GM21367 (cell line): ENCODE measurements at regions not wholly inside any gene's neighbourhood (a gene's known extent, or its start where the extent isn't known, plus 50 kb on each side); places are given as distances from the start of the nearest gene placed in this dataset.

Experiments used
- ATAC-seq: cut with Tn5 transposase; IDR thresholded peaks from one replicate; pipeline ENCODE4 v1.9.1; 2021; ENCODE audit not compliant: unreplicated experiment

GRCh38 chr4:178344096-178344495, 901.9 kb upstream of the AGA start:
- no peak for ATAC-seq

DNA sequence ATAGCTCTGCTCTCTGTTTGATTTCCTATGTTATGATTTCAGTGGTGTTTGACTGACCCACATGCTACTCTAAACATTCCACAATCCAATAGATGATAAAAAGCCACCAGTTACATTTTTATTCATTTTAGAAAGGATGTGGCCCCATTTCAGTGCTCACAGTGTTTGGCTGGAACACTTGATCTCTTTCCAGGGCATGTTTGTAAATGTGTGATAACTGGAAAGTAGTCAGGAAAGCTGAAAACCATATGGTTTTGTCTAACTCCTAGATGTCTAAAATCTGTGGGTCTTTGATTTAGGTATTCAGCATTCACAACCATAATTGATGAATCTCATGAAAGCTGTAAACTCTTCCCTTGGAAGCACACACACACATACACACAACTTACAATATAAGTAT, 904.9 kb upstream of the AGA start:
- ATAC-seq, result no peak

DNA sequence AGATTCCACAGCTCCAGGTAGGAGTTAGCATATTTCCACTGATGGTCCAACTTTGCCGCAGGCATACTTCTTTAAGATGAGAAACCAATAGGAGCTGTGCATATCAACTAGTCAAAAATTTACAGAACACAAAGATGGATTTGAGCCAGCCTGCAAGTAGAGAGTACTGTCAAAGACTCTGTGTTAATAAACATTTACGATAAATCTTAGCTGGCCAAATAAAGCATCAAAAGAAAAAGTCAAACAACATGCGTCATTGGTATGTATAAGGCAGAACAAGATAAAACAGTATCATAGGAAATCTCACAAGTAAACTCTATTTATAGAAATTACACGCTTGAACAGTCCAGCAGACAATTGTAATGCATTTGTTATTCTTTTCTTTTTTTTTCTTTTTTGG, 907.4 kb upstream of the AGA start:
- no peak for ATAC-seq

- no peak for ATAC-seq
These were observed 908.9 kb upstream of the AGA start for GRCh38 chr4:178351185-178351584.

DNA sequence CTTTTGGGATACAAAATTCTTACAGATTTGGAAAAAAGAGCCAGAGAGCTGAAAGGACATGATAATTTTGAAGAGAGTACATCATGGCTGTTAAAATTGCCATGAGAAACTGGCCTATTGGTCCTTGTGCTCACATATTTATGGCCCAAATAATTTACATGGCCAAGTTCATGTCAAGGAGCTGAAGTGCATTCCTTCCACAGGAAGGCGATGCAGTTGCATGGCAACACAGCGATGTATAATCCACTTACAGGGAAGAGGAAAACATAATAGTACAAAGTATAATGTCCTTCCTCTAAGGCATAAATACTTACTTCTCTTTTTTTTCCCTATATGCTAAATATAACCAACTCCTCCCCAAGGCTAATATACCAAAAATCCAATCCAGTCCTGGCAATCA, 914.5 kb upstream of the AGA start:
- ATAC-seq, result no peak

DNA sequence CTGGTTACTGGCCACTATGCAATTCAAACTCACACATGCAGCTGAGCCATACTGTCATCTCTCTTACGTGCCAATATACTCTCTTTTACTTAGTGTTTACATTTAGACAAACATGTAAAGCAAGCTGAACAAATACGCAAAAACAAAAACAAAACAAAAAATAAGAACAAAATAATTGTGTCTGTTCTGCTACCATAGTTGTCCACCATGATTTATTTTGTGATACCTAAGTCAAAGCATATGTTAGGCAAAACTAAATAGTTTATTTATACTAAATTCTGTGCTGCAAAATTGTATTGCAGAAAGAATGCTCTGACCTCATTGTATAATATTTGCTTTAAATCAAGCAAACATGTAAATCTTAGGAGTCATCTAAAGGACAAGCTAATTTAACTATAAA, 943.2 kb upstream of the AGA start:
- ATAC-seq, result no peak

DNA sequence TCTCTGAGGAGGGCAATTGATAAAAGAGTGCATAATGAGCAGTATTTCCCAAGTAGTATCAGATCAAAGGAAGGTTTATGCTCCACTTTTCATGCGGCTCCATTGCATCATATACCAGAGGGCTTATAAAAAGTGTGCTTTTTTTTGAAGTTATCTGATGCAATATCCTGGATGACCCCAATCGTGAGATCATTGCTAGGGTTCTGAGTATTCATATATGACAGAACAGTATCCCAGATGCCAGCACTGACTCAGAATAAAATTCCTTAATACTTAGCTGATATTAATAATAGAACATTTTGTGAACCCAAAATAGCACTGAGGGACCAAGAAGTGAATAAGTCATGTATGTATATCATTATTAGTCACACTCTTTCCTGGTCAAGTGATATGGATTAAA, 945.5 kb upstream of the AGA start:
- ATAC-seq, result no peak

- ATAC-seq, result no peak
These were observed 953.6 kb upstream of the AGA start for GRCh38 chr4:178395798-178396197.

GRCh38 chr4:178412455-178412854, 970.2 kb upstream of the AGA start:
- no peak for ATAC-seq

GRCh38 chr4:178414042-178414441, 971.8 kb upstream of the AGA start:
- no peak for ATAC-seq

DNA sequence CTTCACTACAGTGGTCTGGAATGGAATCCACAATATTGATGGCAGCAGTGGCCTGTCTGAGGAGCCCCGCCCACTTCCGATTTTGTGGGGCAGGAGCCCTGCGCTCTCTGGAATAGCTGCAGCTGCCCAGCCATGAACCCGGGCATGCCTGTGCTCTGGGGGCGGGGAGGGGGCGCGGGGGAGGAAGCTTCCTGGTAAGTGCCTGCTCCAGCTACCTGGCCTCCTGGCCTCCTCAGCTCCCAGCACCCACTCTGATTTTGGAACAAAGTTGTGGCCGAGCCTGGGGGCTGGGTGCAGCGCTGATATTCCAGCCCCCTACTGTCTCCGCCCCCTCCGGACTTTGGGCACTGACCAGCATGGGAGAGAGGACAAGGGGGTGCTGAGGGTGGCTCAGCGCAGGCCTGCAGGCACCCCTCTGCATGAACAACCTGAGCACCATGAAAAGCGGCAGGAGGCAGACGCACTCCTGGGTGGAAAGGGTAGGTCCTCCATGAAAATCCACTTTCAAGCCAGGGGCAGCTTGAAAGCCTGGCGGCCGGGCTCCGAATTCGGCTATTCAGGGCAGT, 972.7 kb upstream of the AGA start:
- no peak for ATAC-seq

GRCh38 chr4:178415925-178416324, 973.7 kb upstream of the AGA start:
- no peak for ATAC-seq

GRCh38 chr4:178423366-178423765, 981.1 kb upstream of the AGA start:
- ATAC-seq, result no peak

DNA sequence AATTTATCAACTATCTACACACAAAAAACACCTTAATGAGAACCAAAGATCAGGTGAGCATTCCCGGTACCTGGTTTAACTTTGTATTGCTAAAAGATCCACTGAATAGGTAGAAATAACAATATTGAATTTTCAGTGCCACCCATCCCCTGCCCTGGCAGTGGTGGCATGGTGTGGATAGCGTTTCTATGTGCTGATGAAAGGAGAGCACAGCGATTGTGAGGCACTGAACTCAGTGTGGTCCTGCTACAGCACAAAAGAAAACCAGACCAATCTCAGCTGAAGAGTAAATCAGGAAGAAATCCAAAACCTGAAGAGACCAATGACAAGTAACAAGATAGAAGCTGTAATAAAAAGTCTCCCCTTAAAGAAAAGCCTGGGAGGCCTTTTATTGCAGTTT, 984.6 kb upstream of the AGA start:
- no peak for ATAC-seq

DNA sequence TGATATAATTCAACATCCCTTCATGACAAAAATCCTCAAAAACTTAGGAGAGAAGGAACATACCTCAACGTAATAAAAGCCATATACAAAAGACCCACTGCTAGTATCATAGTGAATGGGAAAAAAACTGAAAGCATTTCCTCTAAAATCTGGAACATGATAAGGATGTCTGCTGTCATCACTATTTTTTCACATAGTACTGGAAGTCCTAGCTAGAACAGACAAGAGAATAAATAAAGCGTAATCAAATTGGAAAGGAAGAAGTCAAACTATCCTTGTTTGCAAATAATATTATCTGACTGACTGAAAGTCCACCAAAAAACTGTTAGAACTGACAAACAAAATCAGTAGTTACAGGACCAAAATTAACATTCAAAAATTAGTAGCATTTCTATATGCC, 985.4 kb upstream of the AGA start:
- ATAC-seq, result no peak

GRCh38 chr4:178448372-178449035, 1006.3 kb upstream of the AGA start:
- ATAC-seq, result no peak

- no peak for ATAC-seq
These were observed 1008.4 kb upstream of the AGA start for GRCh38 chr4:178450614-178451013.

- ATAC-seq, result no peak
These were observed 1010.8 kb upstream of the AGA start for GRCh38 chr4:178453057-178453456.

GRCh38 chr4:178457286-178457685, 1015.0 kb upstream of the AGA start:
- no peak for ATAC-seq

DNA sequence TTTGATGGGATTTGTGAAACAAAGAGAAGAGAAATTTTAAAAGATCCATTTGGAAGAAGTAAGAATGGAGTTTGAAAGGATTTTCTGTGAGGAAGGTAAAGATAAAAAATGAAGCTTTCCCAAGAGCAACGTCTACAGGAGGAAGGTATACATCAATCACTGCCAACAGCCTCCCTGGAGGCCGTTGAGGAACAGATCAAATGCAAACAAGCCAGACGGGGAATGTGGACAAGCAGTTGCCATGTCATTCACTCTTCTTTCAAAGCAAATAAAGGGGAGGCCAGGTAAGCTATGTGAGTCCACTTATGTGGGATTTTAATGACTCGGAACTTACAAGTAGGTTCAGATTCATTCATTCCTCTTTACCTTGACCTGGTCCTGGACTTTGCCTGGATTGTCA, 1020.5 kb upstream of the AGA start:
- ATAC-seq, result no peak

DNA sequence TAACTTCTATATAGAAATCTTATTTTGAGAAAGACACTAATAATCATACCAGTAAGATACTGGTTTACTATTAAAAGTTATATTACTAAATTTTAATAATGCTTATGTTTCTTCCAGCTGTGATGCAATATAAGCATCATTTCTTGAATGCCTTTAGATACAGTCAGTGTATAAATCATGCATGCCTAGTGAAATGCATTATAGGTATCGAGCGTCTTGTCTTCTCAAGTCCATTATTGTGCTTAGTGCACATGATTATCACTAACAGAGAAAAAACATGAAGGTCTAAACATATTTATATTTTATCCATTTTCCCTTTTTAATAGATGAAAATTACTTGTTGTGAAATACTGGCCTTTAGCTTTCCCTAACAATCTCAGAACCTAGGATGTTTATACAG, 1021.5 kb upstream of the AGA start:
- no peak for ATAC-seq

DNA sequence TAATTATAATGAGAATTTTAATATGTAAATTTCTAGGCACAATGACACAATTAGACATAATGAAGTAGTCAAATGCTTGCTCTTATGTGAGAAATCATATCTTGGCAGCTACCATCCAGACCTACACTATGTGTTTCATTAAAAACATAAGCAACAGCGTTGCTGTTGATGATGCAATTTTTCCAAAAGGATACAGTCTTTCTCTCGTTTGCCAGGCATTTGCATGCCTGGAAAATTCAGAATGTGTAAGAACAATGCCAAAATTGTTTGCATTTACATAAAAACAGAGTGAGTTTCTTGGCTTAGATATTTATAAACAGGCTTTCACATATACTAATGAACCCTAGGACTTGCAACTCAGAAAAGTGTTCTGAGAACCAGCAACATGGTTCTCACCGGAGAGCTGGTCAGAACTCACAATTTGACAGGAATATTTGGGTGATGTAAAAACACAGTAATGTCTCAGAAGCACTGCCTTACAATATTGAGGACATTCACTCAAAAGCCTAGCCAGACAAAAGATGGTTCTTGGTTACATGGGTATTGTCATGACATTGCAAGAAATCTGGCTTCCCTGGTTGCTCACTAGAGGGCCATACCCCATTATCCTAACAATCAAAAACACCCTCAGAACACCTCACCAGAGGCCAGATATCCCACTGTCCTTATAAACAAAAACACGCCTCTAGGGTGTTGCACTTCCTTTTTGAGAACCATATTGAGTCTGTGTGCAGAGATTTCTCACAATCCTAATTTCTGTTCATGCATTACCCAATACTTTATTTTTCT, 1029.0 kb upstream of the AGA start:
- ATAC-seq, result no peak
